Activated T-cell treated with anti-CD3 and anti-CD28 coated beads for 48 hours (primary cell): ENCODE measurements at regions not wholly inside any gene's neighbourhood (a gene's known extent, or its start where the extent isn't known, plus 50 kb on each side); places are given as distances from the start of the nearest gene placed in this dataset.
"Not testable (repeated sequence)": the region's sequence is repeated elsewhere in the genome, so short reads cannot be mapped to it uniquely, and the experiment has no call there.

ENCODE experiments used
- DNase-seq: peaks from one replicate; pipeline ENCODE4 v3.0.0-alpha.2; 2020; ENCODE audit warnings: low read depth

GRCh38 chr3:181921220-181921619 lies 209.5 kb downstream of the SOX2 start:
- DNase-seq: no peak

- DNase-seq: not testable (repeated sequence)
Measured at GRCh38 chr3:181925841-181926240, 214.1 kb downstream of the SOX2 start.

- DNase-seq: no peak
Measured at GRCh38 chr3:181929501-181929900, 217.8 kb downstream of the SOX2 start.

- no peak for DNase-seq
Measured at GRCh38 chr3:181930105-181930504, 218.4 kb downstream of the SOX2 start.

- DNase-seq: no peak
Measured at GRCh38 chr3:181932039-181932438, 220.3 kb downstream of the SOX2 start.

- DNase-seq: no peak
Measured at GRCh38 chr3:181933052-181933618, 221.4 kb downstream of the SOX2 start.

- DNase-seq: no peak
Measured at GRCh38 chr3:181935915-181936314, 224.2 kb downstream of the SOX2 start.

- DNase-seq: no peak
Measured at GRCh38 chr3:181936774-181937173, 225.0 kb downstream of the SOX2 start.

- not testable (repeated sequence) for DNase-seq
Measured at GRCh38 chr3:181938580-181938979, 226.9 kb downstream of the SOX2 start.

- no peak for DNase-seq
Measured at GRCh38 chr3:181940703-181941102, 229.0 kb downstream of the SOX2 start.

GRCh38 chr3:181941250-181941649 lies 229.5 kb downstream of the SOX2 start:
- DNase-seq: no peak

- DNase-seq: no peak
Measured at GRCh38 chr3:181943285-181943684, 231.6 kb downstream of the SOX2 start.

GRCh38 chr3:181947606-181948005 lies 235.9 kb downstream of the SOX2 start:
- no peak for DNase-seq

GRCh38 chr3:181948286-181948685 lies 236.6 kb downstream of the SOX2 start:
- no peak for DNase-seq

GRCh38 chr3:181952221-181952620 lies 240.5 kb downstream of the SOX2 start:
- no peak for DNase-seq

- DNase-seq: no peak
Measured at GRCh38 chr3:181952929-181953328, 241.2 kb downstream of the SOX2 start.

- no peak for DNase-seq
Measured at GRCh38 chr3:181955566-181955965, 243.8 kb downstream of the SOX2 start.

GRCh38 chr3:181956122-181956521 lies 244.4 kb downstream of the SOX2 start:
- DNase-seq: no peak

GRCh38 chr3:181966393-181966792 lies 254.7 kb downstream of the SOX2 start:
- no peak for DNase-seq

GRCh38 chr3:181969925-181970324 lies 258.2 kb downstream of the SOX2 start:
- no peak for DNase-seq

- DNase-seq: no peak
Measured at GRCh38 chr3:181971424-181971823, 259.7 kb downstream of the SOX2 start.

- DNase-seq: no peak
Measured at GRCh38 chr3:181974198-181974597, 262.5 kb downstream of the SOX2 start.

GRCh38 chr3:181976526-181976925 lies 264.8 kb downstream of the SOX2 start:
- DNase-seq: no peak

GRCh38 chr3:181985386-181985785 lies 273.7 kb downstream of the SOX2 start:
- no peak for DNase-seq

- DNase-seq: no peak
Measured at GRCh38 chr3:181987736-181988135, 276.0 kb downstream of the SOX2 start.
